Neuronal stem cell (in vitro differentiated cells): ENCODE measurements at regions not wholly inside any gene's neighbourhood (a gene's known extent, or its start where the extent isn't known, plus 50 kb on each side); places are given as distances from the start of the nearest gene placed in this dataset.
A peak's percentile ranks its signal among the peaks of the same experiment; 100 is the strongest.

ENCODE experiments used
- DNase-seq: peaks from one replicate; pipeline ENCODE4 v3.0.0-alpha.2; 2013; ENCODE audit warnings: low spot score
- H2AFZ ChIP-seq: one replicate; pipeline ENCODE4 v1.6.1; 2013; ENCODE audit warnings: mild to moderate bottlenecking, low read length, inconsistent platforms
- H2AK5ac ChIP-seq: 2 replicates; pipeline ENCODE4 v1.6.1; 2013; ENCODE audit warnings: low read depth, mild to moderate bottlenecking, inconsistent platforms, low read length, moderate library complexity, mixed read lengths
- H2BK120ac ChIP-seq: 2 replicates; pipeline ENCODE4 v1.6.1; 2013; ENCODE audit warnings: low read depth, mild to moderate bottlenecking, inconsistent platforms, low read length, moderate library complexity, mixed read lengths
- H2BK12ac ChIP-seq: one replicate; pipeline ENCODE4 v1.6.1; 2013; ENCODE audit warnings: low read length, inconsistent platforms
- H2BK15ac ChIP-seq: 2 replicates; pipeline ENCODE4 v1.6.1; 2013; ENCODE audit warnings: mild to moderate bottlenecking, low read length, inconsistent platforms, mixed read lengths
- H2BK5ac ChIP-seq: one replicate; pipeline ENCODE4 v1.6.1; 2013; ENCODE audit warnings: inconsistent platforms, mild to moderate bottlenecking, low read length, moderate library complexity
- H3K14ac ChIP-seq: one replicate; pipeline ENCODE4 v1.6.1; 2013; ENCODE audit warnings: low read length, inconsistent platforms
- H3K18ac ChIP-seq: 2 replicates; pipeline ENCODE4 v1.6.1; 2013; ENCODE audit warnings: low read length, inconsistent platforms
- H3K23ac ChIP-seq: 2 replicates; pipeline ENCODE4 v1.6.1; 2013; ENCODE audit warnings: low read depth, mild to moderate bottlenecking, mixed read lengths, low read length, inconsistent platforms; ENCODE audit not compliant: poor library complexity
- H3K27ac ChIP-seq: replicated peaks from 3 replicates; pipeline ENCODE4 v1.5.1; 2013; ENCODE audit warnings: low read length, inconsistent platforms
- H3K27me3 ChIP-seq, 3 experiments: 2 replicates each; pipeline ENCODE4 v1.6.1; 2013; ENCODE audit warnings: low read length in 3 of 3, mild to moderate bottlenecking in 2 of 3, inconsistent platforms in 1 of 3, low read depth in 1 of 3, mixed read lengths in 1 of 3, moderate library complexity in 1 of 3; ENCODE audit not compliant: control insufficient read depth in 3 of 3, insufficient read depth in 3 of 3
- H3K36me3 ChIP-seq, 2 donors: replicated peaks in 1 of 2; 2 replicates each; pipeline ENCODE4 v1.6.1; 2013; ENCODE audit warnings: low read length in 2 of 2; ENCODE audit not compliant: control insufficient read depth in 2 of 2, insufficient read depth in 2 of 2
- H3K4ac ChIP-seq: 2 replicates; pipeline ENCODE4 v1.6.1; 2013; ENCODE audit warnings: inconsistent platforms, mild to moderate bottlenecking, low read length, moderate library complexity
- H3K4me1 ChIP-seq, 2 donors: 1 replicate in 1 of 2; 2 replicates in 1 of 2; pipeline ENCODE4 v1.6.1; 2013; ENCODE audit warnings: low read length in 2 of 2, low read depth in 1 of 2; ENCODE audit not compliant: control insufficient read depth in 2 of 2, insufficient read depth in 1 of 2
- H3K4me2 ChIP-seq: one replicate; pipeline ENCODE4 v1.6.1; 2013; ENCODE audit warnings: mild to moderate bottlenecking, low read length, inconsistent platforms; ENCODE audit not compliant: insufficient read depth, poor library complexity, severe bottlenecking
- H3K4me3 ChIP-seq, 2 donors: 2 replicates each; pipeline ENCODE4 v1.5.1; 2013; ENCODE audit warnings: low read length in 2 of 2, mild to moderate bottlenecking in 2 of 2, inconsistent platforms in 1 of 2, moderate library complexity in 1 of 2
- H3K79me1 ChIP-seq: one replicate; pipeline ENCODE4 v1.6.1; 2013; ENCODE audit warnings: low read depth, mild to moderate bottlenecking, inconsistent platforms, low read length, moderate library complexity
- H3K9ac ChIP-seq: one replicate; pipeline ENCODE4 v1.6.1; 2013; ENCODE audit warnings: mild to moderate bottlenecking, low read depth, low read length, inconsistent platforms; ENCODE audit not compliant: poor library complexity
- H3K9me3 ChIP-seq, 2 donors: replicated peaks in 1 of 2; 2 replicates each; pipeline versions ENCODE3 to v1.6.1; 2013; ENCODE audit warnings: low read length in 2 of 2, mild to moderate bottlenecking in 2 of 2, inconsistent platforms in 1 of 2, low read depth in 1 of 2, mixed read lengths in 1 of 2, moderate library complexity in 1 of 2; ENCODE audit not compliant: control insufficient read depth in 2 of 2, insufficient read depth in 1 of 2
- H4K8ac ChIP-seq: one replicate; pipeline ENCODE4 v1.6.1; 2013; ENCODE audit warnings: low read depth, mild to moderate bottlenecking, inconsistent platforms, low read length, moderate library complexity
- H4K91ac ChIP-seq: one replicate; pipeline ENCODE4 v1.6.1; 2013; ENCODE audit warnings: low read length, low read depth, mild to moderate bottlenecking, inconsistent platforms; ENCODE audit not compliant: poor library complexity
- WGBS, 2 donors: extraction: QIAGEN DNeasy Blood & Tissue Kit; methylation state at CpG; one replicate each; pipeline ENCODE4 v1.1.7; 2013; ENCODE audit warnings: missing lambda C conversion rate in 2 of 2, mixed read lengths in 1 of 2; ENCODE audit not compliant: insufficient read length in 2 of 2, insufficient replicate concordance in 1 of 2; ENCODE audit errors: extremely low coverage in 2 of 2; 5-methylcytosine and 5-hydroxymethylcytosine counted together

DNA sequence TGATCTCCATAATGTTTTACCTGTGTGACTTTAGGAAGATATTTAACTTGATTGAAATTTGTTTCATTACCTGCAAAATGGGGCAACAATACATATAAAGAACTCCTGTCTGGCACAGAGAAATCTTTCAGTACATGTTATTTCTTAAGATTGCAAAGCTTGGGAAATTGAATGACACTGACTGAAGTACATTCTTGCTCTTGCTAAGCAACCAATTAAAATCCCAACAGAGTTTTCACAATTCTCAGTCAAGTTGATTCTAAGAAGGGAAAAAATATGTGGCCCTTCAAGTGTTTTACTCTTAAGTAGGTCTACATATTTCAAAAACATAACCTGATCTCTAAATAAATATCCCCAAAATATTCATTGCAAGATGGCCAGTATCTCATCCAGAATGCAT is 2187.0 kb upstream of the ACO1 start:
- no peak overlapping the region for H2BK15ac ChIP-seq
- H2BK12ac ChIP-seq, result no peak overlapping the region
- H3K9ac ChIP-seq, result no peak overlapping the region
- no peak overlapping the region for H3K4ac ChIP-seq
- H3K4me3 ChIP-seq, result no peak overlapping the region
- H3K4me1 ChIP-seq, result no peaks in the 10 kb centered on the region
- no peak overlapping the region for H4K8ac ChIP-seq
- no peak overlapping the region for H3K14ac ChIP-seq
- H3K79me1 ChIP-seq, result no peaks in the 10 kb centered on the region
- H3K27ac ChIP-seq, result no peak overlapping the region
- H3K9me3 ChIP-seq, result peaks cover 5 to 7% of the 10 kb centered on the region in 2 donors
- no peak overlapping the region for H3K4me2 ChIP-seq
- H3K36me3 ChIP-seq, result no peaks in the 10 kb centered on the region
- H2BK5ac ChIP-seq, result no peak overlapping the region
- no peak overlapping the region for H2AK5ac ChIP-seq
- peaks cover 0 to 2% (median 0%) of the 10 kb centered on the region in 3 experiments for H3K27me3 ChIP-seq
- H3K23ac ChIP-seq, result no peak overlapping the region
- DNase-seq, result no peak
- H2BK120ac ChIP-seq, result no peak overlapping the region
- H3K18ac ChIP-seq, result no peak overlapping the region
- H2AFZ ChIP-seq, result no peak overlapping the region
- H4K91ac ChIP-seq, result no peak overlapping the region

DNA sequence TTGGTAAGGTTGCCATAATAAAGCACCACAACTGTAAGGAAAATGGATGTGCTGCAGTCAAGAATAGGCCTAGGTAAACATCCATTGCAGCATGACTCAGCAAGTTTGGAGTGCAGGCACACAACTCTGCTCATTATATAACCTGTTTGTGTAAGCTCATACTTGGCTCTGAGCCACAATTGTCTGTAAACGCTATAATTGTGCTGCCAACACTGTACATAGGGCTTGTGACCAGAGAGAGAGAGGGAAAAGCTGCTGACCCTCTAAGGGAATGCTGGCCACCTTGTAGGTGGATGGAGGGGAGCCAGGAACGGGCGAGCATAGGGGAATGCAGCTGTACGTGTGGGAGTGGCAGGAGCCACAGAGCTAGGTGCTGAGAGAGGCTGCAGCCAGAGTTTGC is 2186.5 kb upstream of the ACO1 start:
- Histone ChIP-seq H3K79me1 (no peaks in the 10 kb centered on the region), H2BK15ac (no peak overlapping the region), H3K36me3 (no peaks in the 10 kb centered on the region), H3K14ac (no peak overlapping the region), H4K8ac (peak overlapping the region; percentile 50), H2AFZ (no peak overlapping the region), H3K4me3 (no peak overlapping the region), H2AK5ac (no peak overlapping the region), H3K9ac (no peak overlapping the region), H4K91ac (no peak overlapping the region), H2BK120ac (no peak overlapping the region), H3K9me3 (peaks cover 5 to 7% of the 10 kb centered on the region in 2 donors), H3K27me3 (peaks cover 0 to 2% (median 0%) of the 10 kb centered on the region in 3 experiments), H2BK12ac (no peak overlapping the region), H3K4me2 (no peak overlapping the region), H2BK5ac (no peak overlapping the region), H3K4ac (no peak overlapping the region), H3K18ac (no peak overlapping the region), H3K27ac (no peak overlapping the region), H3K23ac (no peak overlapping the region), H3K4me1 (no peaks in the 10 kb centered on the region)
- no CpG with 5 or more reads among the region's 4 CpGs for WGBS, 2 donors
- no peak for DNase-seq

DNA sequence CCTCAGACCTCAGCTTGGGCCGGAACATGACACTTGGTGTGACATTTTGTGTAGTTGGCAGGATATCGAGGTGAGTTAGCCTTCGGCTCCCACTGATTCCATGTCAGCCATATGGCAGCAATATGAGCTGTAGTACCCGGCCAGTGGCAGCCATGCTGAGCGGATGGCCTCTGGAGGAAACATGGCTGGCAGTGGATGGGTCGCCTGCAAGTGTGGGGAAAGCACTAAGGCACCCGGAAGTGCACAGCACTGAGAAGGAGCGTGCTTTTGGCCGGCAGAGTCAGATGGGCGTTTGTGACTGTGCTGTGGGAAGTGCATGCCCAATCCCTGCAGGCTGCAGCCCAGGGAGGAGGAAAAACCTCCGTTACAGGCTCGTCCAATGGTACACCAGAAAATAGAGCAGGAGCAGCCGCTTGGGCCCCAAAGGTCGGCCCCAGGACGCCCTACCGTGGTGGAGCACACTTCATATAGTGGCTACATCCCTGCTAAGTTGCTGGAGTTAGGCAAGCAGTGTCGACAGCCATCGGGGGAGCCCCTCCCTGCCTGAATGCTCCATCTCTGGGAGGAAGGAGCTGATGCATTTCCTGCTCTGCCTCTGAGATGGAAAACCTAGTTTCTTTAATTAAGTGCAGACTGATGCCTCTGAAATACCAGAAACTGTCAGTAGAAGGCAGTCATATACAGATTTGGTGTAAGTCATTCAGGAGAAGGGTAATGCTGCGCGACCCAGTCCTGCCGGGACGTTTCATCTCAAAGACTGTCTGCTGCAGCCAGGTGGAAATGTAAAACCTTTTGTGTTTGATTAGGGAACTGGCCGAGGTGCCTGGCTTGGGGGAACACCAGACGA is 2185.8 kb upstream of the ACO1 start:
- H3K9ac ChIP-seq, result no peak overlapping the region
- no peak overlapping the region for H2AK5ac ChIP-seq
- no peak overlapping the region for H2BK12ac ChIP-seq
- no peaks in the 10 kb centered on the region for H3K4me1 ChIP-seq
- H2BK15ac ChIP-seq, result no peak overlapping the region
- H3K27me3 ChIP-seq, result peaks cover 0 to 2% (median 0%) of the 10 kb centered on the region in 3 experiments
- no peak overlapping the region for H2AFZ ChIP-seq
- peaks cover 5 to 7% of the 10 kb centered on the region in 2 donors for H3K9me3 ChIP-seq
- no peak overlapping the region for H3K4ac ChIP-seq
- no peak for DNase-seq
- no peak overlapping the region for H2BK120ac ChIP-seq
- H4K91ac ChIP-seq, result no peak overlapping the region
- H3K18ac ChIP-seq, result no peak overlapping the region
- H3K4me2 ChIP-seq, result no peak overlapping the region
- no peaks in the 10 kb centered on the region for H3K36me3 ChIP-seq
- no peaks in the 10 kb centered on the region for H3K79me1 ChIP-seq
- no CpG with 5 or more reads among the region's 24 CpGs for WGBS, 2 donors
- H4K8ac ChIP-seq, result no peak overlapping the region
- no peak overlapping the region for H3K14ac ChIP-seq
- no peak overlapping the region for H3K4me3 ChIP-seq
- H3K23ac ChIP-seq, result no peak overlapping the region
- no peak overlapping the region for H2BK5ac ChIP-seq
- H3K27ac ChIP-seq, result no peak overlapping the region

DNA sequence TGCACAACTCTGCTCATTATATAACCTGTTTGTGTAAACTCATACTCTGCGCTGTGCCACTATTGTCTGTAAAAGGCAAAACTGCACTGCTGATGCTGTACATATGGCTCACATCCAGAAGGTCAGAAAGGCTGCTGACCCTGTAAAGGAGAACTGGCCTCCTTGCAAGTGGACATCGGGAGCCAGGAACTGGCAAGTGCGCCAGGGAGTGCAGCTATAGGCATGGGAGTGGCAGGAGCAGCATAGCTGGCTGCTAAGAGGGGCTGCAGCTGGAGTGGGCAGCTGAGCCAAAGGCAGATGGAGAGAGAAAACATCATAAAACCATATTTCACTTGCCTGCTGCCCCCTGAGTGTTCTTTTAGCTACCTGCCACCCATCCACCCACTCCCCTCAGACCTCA is 2183.4 kb upstream of the ACO1 start:
- DNase-seq, result no peak
- no peak overlapping the region for H3K14ac ChIP-seq
- no peak overlapping the region for H4K8ac ChIP-seq
- H3K27me3 ChIP-seq, result peaks cover 0 to 2% (median 0%) of the 10 kb centered on the region in 3 experiments
- no peak overlapping the region for H3K9ac ChIP-seq
- peak overlapping the region; percentile 13 for H3K18ac ChIP-seq
- H3K9me3 ChIP-seq, result peaks cover 5 to 7% of the 10 kb centered on the region in 2 donors
- no peak overlapping the region for H4K91ac ChIP-seq
- no peaks in the 10 kb centered on the region for H3K4me1 ChIP-seq
- no peak overlapping the region for H2BK15ac ChIP-seq
- H2BK12ac ChIP-seq, result no peak overlapping the region
- no peak overlapping the region for H3K23ac ChIP-seq
- H2BK120ac ChIP-seq, result no peak overlapping the region
- H3K27ac ChIP-seq, result no peak overlapping the region
- no peak overlapping the region for H2AK5ac ChIP-seq
- no peak overlapping the region for H3K4me2 ChIP-seq
- H3K36me3 ChIP-seq, result no peaks in the 10 kb centered on the region
- no peak overlapping the region for H3K4me3 ChIP-seq
- H2BK5ac ChIP-seq, result no peak overlapping the region
- no peak overlapping the region for H2AFZ ChIP-seq
- no peak overlapping the region for H3K4ac ChIP-seq
- WGBS, 2 donors, result no CpG with 5 or more reads among the region's 3 CpGs
- H3K79me1 ChIP-seq, result no peaks in the 10 kb centered on the region
